ENCODE measurements at regions not wholly inside any gene's neighbourhood (a gene's known extent, or its start where the extent isn't known, plus 50 kb on each side); places are given as distances from the start of the nearest gene placed in this dataset.
"Not testable (repeated sequence)": the region's sequence is repeated elsewhere in the genome, so short reads cannot be mapped to it uniquely, and the experiment has no call there.

- no peak overlapping the region for H3K27ac ChIP-seq
- H3K4me2 ChIP-seq = no peak overlapping the region
- WGBS (ENCODE audit: low lambda C conversion rate, missing lambda C conversion rate) = 73% methylated on average over 5 of the region's 5 CpGs
- H3K36me3 ChIP-seq (replicated peaks; ENCODE audit: insufficient read depth, low read depth) = no peaks in the 10 kb centered on the region
- no peak overlapping the region for H3K4me3 ChIP-seq
- TF ChIP-seq EZH2 (IDR thresholded peaks at IDR 0.05; ENCODE audit: borderline replicate concordance) (no peak), EZH2phosphoT487 (IDR thresholded peaks at IDR 0.05; ENCODE audit: low read depth, severe bottlenecking, unreplicated experiment) (no peak), CTCF (IDR thresholded peaks at IDR 0.05; ENCODE audit: poor library complexity) (no peak)
- no peaks in the 10 kb centered on the region for H3K79me2 ChIP-seq
- no peaks in the 10 kb centered on the region for H3K9me3 ChIP-seq (ENCODE audit: low read depth)
- DNase-seq (ENCODE audit: low spot score) = no peak
- no peaks in the 10 kb centered on the region for H3K9me2 ChIP-seq (replicated peaks; ENCODE audit: insufficient read depth)
- no peak overlapping the region for H2AFZ ChIP-seq
- no peaks in the 10 kb centered on the region for H3K4me1 ChIP-seq (ENCODE audit: insufficient read depth)
- no peaks in the 10 kb centered on the region for H4K20me1 ChIP-seq (ENCODE audit: insufficient read depth, poor library complexity, severe bottlenecking)
- H3K27me3 ChIP-seq = no peaks in the 10 kb centered on the region
Measured at GRCh38 chr10:3924344-3924743, 139.3 kb upstream of the KLF6 start.

- Histone ChIP-seq H3K4me2 (no peak overlapping the region), H3K79me2 (no peaks in the 10 kb centered on the region), H3K27me3 (no peaks in the 10 kb centered on the region), H2AFZ (no peak overlapping the region), H3K4me3 (no peak overlapping the region), H4K20me1 (ENCODE audit: insufficient read depth, poor library complexity, severe bottlenecking) (no peaks in the 10 kb centered on the region), H3K36me3 (replicated peaks; ENCODE audit: insufficient read depth, low read depth) (no peaks in the 10 kb centered on the region), H3K9me2 (replicated peaks; ENCODE audit: insufficient read depth) (no peaks in the 10 kb centered on the region), H3K27ac (no peak overlapping the region), H3K9me3 (ENCODE audit: low read depth) (peaks cover 7% of the 10 kb centered on the region), H3K4me1 (ENCODE audit: insufficient read depth) (no peaks in the 10 kb centered on the region)
- TF ChIP-seq EZH2phosphoT487 (IDR thresholded peaks at IDR 0.05; ENCODE audit: low read depth, severe bottlenecking, unreplicated experiment) (no peak), CTCF (IDR thresholded peaks at IDR 0.05; ENCODE audit: poor library complexity) (no peak)
- WGBS (ENCODE audit: low lambda C conversion rate, missing lambda C conversion rate) = 72% methylated on average over 4 of the region's 4 CpGs
- DNase-seq (ENCODE audit: low spot score) = no peak
Measured at GRCh38 chr10:3923033-3923432, 138.0 kb upstream of the KLF6 start.

- Histone ChIP-seq H3K4me2 (no peak overlapping the region), H3K27me3 (no peaks in the 10 kb centered on the region), H3K36me3 (replicated peaks; ENCODE audit: insufficient read depth, low read depth) (no peaks in the 10 kb centered on the region), H4K20me1 (ENCODE audit: insufficient read depth, poor library complexity, severe bottlenecking) (no peaks in the 10 kb centered on the region), H3K4me3 (no peak overlapping the region), H3K9me2 (replicated peaks; ENCODE audit: insufficient read depth) (no peaks in the 10 kb centered on the region), H3K4me1 (ENCODE audit: insufficient read depth) (no peaks in the 10 kb centered on the region), H2AFZ (no peak overlapping the region), H3K79me2 (no peaks in the 10 kb centered on the region), H3K9me3 (ENCODE audit: low read depth) (peaks cover 7% of the 10 kb centered on the region), H3K27ac (no peak overlapping the region)
- no peak for DNase-seq (ENCODE audit: low spot score)
- 63% methylated on average over 3 of the region's 3 CpGs for WGBS (ENCODE audit: low lambda C conversion rate, missing lambda C conversion rate)
- TF ChIP-seq EZH2 (IDR thresholded peaks at IDR 0.05; ENCODE audit: borderline replicate concordance) (no peak), EZH2phosphoT487 (IDR thresholded peaks at IDR 0.05; ENCODE audit: low read depth, severe bottlenecking, unreplicated experiment) (no peak)
Measured at GRCh38 chr10:3919709-3920308, 134.8 kb upstream of the KLF6 start.

- WGBS (ENCODE audit: low lambda C conversion rate, missing lambda C conversion rate) = 78% methylated on average over 6 of the region's 6 CpGs
- not testable (repeated sequence) for H3K9me2 ChIP-seq (replicated peaks; ENCODE audit: insufficient read depth); DNase-seq (ENCODE audit: low spot score)
Measured at GRCh38 chr10:3917392-3917791, 132.4 kb upstream of the KLF6 start.

More at GRCh38 chr10:3917392-3917791, 132.4 kb upstream of the KLF6 start:
- not testable (repeated sequence) for H3K27ac ChIP-seq; H4K20me1 ChIP-seq (ENCODE audit: insufficient read depth, poor library complexity, severe bottlenecking); H3K9me3 ChIP-seq (ENCODE audit: low read depth); H3K79me2 ChIP-seq; H3K27me3 ChIP-seq; H3K4me3 ChIP-seq; H3K4me2 ChIP-seq; H2AFZ ChIP-seq; H3K4me1 ChIP-seq (ENCODE audit: insufficient read depth); H3K36me3 ChIP-seq (replicated peaks; ENCODE audit: insufficient read depth, low read depth)
